Neural cell (in vitro differentiated cells): ENCODE measurements at regions not wholly inside any gene's neighbourhood (a gene's known extent, or its start where the extent isn't known, plus 50 kb on each side); places are given as distances from the start of the nearest gene placed in this dataset.

Experiments used
- H2AFZ ChIP-seq: fragments of 200-600, 300-800 bp; sonication (generic), shearing (Covaris generic); 2 replicates; pipeline ENCODE4 v1.6.0; 2014; ENCODE audit warnings: low read depth, mild to moderate bottlenecking, antibody characterized with exemption, low read length, moderate library complexity
- H3F3A ChIP-seq: fragments of 200-600 bp; shearing (Covaris generic); 2 replicates; pipeline ENCODE4 v1.6.1; 2016; ENCODE audit warnings: mild to moderate bottlenecking, moderate library complexity, mixed read lengths, antibody characterized with exemption, low read length; ENCODE audit not compliant: insufficient read depth, poor library complexity, severe bottlenecking
- H3K27ac ChIP-seq: fragments of 200-600, 300-800 bp; sonication (generic), shearing (Covaris generic); 2 replicates; pipeline ENCODE4 v1.5.1; 2014; ENCODE audit warnings: mild to moderate bottlenecking, low read length, moderate library complexity
- H3K27me3 ChIP-seq: fragments of 300-800, 200-600 bp; sonication (generic), shearing (Covaris generic); 2 replicates; pipeline ENCODE4 v1.6.0; 2014; ENCODE audit warnings: mild to moderate bottlenecking, low read depth, low read length, moderate library complexity; ENCODE audit not compliant: insufficient read depth
- H3K36me3 ChIP-seq: fragments of 300-800, 200-600 bp; sonication (generic), shearing (Covaris generic); 2 replicates; pipeline ENCODE4 v1.5.1; 2014; ENCODE audit warnings: mild to moderate bottlenecking, antibody characterized with exemption, low read length, moderate library complexity; ENCODE audit not compliant: insufficient read depth
- H3K4me2 ChIP-seq: fragments of 300-800, 200-600 bp; sonication (generic), shearing (Covaris generic); 2 replicates; pipeline ENCODE4 v1.6.0; 2014; ENCODE audit warnings: mild to moderate bottlenecking, low read length
- H3K4me3 ChIP-seq: fragments of 300-800, 200-600 bp; sonication (generic), shearing (Covaris generic); 2 replicates; pipeline ENCODE4 v1.5.1; 2014; ENCODE audit warnings: mild to moderate bottlenecking, low read length, moderate library complexity
- H3K79me2 ChIP-seq: fragments of 200-600 bp; shearing (Covaris generic); replicated peaks from 2 replicates; pipeline ENCODE4 v1.6.0; 2014; ENCODE audit warnings: mild to moderate bottlenecking, low read length, moderate library complexity; ENCODE audit not compliant: insufficient read depth
- H3K9ac ChIP-seq: fragments of 300-800, 200-600 bp; sonication (generic), shearing (Covaris generic); 2 replicates; pipeline ENCODE4 v1.6.1; 2016; ENCODE audit warnings: mild to moderate bottlenecking, low read length, mixed read lengths
- H3K9me2 ChIP-seq: fragments of 200-600 bp; shearing (Covaris generic); 2 replicates; pipeline ENCODE4 v1.6.1; 2016; ENCODE audit warnings: mild to moderate bottlenecking, low read length, mixed read lengths; ENCODE audit not compliant: insufficient read depth
- H3K9me3 ChIP-seq: fragments of 200-600, 300-800 bp; sonication (generic), shearing (Covaris generic); 2 replicates; pipeline ENCODE4 v1.6.1; 2016; ENCODE audit warnings: mild to moderate bottlenecking, mixed run types, low read length, moderate library complexity, mixed read lengths
- H4K20me1 ChIP-seq: fragments of 200-600 bp; shearing (Covaris generic); 2 replicates; pipeline ENCODE4 v1.6.1; 2016; ENCODE audit warnings: mild to moderate bottlenecking, mixed run types; ENCODE audit not compliant: insufficient read depth
- EP300 ChIP-seq: fragments of 450-650 bp; conservative IDR thresholded peaks from 2 replicates; pipeline ENCODE4 v1.6.1; 2014; ENCODE audit warnings: antibody characterized with exemption, mild to moderate bottlenecking, moderate library complexity; ENCODE audit not compliant: poor library complexity, severe bottlenecking
- EZH2 ChIP-seq: fragments of 200-600, 300-800 bp; shearing (Covaris generic), sonication (generic); IDR thresholded peaks from 2 replicates; pipeline ENCODE4 v1.6.1; 2014; ENCODE audit warnings: antibody characterized with exemption, low read length, borderline replicate concordance, mild to moderate bottlenecking; ENCODE audit not compliant: insufficient read depth, poor library complexity, severe bottlenecking
- MXI1 ChIP-seq: fragments of 450-650 bp; conservative IDR thresholded peaks from 2 replicates; pipeline ENCODE4 v1.6.1; 2014; ENCODE audit warnings: antibody characterized with exemption, mild to moderate bottlenecking; ENCODE audit not compliant: poor library complexity, severe bottlenecking
- POLR2AphosphoS5 ChIP-seq: IDR thresholded peaks from 2 replicates; pipeline ENCODE4 v1.6.1; 2012
- RAD21 ChIP-seq: fragments of 450-650 bp; conservative IDR thresholded peaks from 2 replicates; pipeline ENCODE4 v1.6.1; 2014; ENCODE audit warnings: antibody characterized with exemption, mild to moderate bottlenecking, moderate library complexity
- REST ChIP-seq: IDR thresholded peaks from 2 replicates; pipeline ENCODE4 v1.6.1; 2012; ENCODE audit warnings: borderline replicate concordance
- SMC3 ChIP-seq: fragments of 450-650 bp; conservative IDR thresholded peaks from 2 replicates; pipeline ENCODE4 v1.6.1; 2014; ENCODE audit warnings: antibody characterized with exemption, mild to moderate bottlenecking, moderate library complexity; ENCODE audit not compliant: poor library complexity
- TAF1 ChIP-seq: IDR thresholded peaks from 2 replicates; pipeline ENCODE4 v1.6.1; 2012; ENCODE audit warnings: low read depth
- TF ChIP-seq, protein P1 (sequence below): fragments of 450-650 bp; IDR thresholded peaks from 2 replicates; pipeline ENCODE4 v1.5.1; 2014; ENCODE audit warnings: antibody characterized with exemption, mild to moderate bottlenecking, moderate library complexity; ENCODE audit not compliant: poor library complexity, severe bottlenecking

- H3K9me2 ChIP-seq = no peaks in the 10 kb centered on the region
Observed at GRCh38 chr4:34289489-34289888, 1954.8 kb downstream of the ARAP2 start.

GRCh38 chr4:34289962-34290361 is 1954.4 kb downstream of the ARAP2 start:
- H3K36me3 ChIP-seq = no peaks in the 10 kb centered on the region
- H2AFZ ChIP-seq = no peak overlapping the region
- H3K27ac ChIP-seq = no peak overlapping the region
- H3F3A ChIP-seq = no peaks in the 10 kb centered on the region
- H3K27me3 ChIP-seq = no peaks in the 10 kb centered on the region
- H4K20me1 ChIP-seq = no peaks in the 10 kb centered on the region
- H3K4me3 ChIP-seq = no peak overlapping the region
- TF ChIP-seq REST = no peak
- no peak for TF ChIP-seq TAF1
- TF ChIP-seq EZH2 = no peak
- no peak overlapping the region for H3K4me2 ChIP-seq
- no peaks in the 10 kb centered on the region for H3K79me2 ChIP-seq
- H3K9me3 ChIP-seq = no peaks in the 10 kb centered on the region
- H3K9me2 ChIP-seq = no peaks in the 10 kb centered on the region
- no peak overlapping the region for H3K9ac ChIP-seq

More at GRCh38 chr4:34289489-34289888, 1954.8 kb downstream of the ARAP2 start:
- Histone ChIP-seq H3K79me2 (no peaks in the 10 kb centered on the region), H3F3A (no peaks in the 10 kb centered on the region), H3K4me2 (no peak overlapping the region), H3K27me3 (no peaks in the 10 kb centered on the region), H3K36me3 (no peaks in the 10 kb centered on the region), H3K9me3 (no peaks in the 10 kb centered on the region), H3K9ac (no peak overlapping the region), H3K27ac (no peak overlapping the region), H3K4me3 (no peak overlapping the region), H2AFZ (no peak overlapping the region), H4K20me1 (no peaks in the 10 kb centered on the region)
- TF ChIP-seq RAD21 (no peak), REST (no peak), POLR2AphosphoS5 (no peak), EZH2 (no peak), TAF1 (no peak), MXI1 (no peak), SMC3 (no peak), EP300 (no peak)
- TF ChIP-seq, protein P1, sequence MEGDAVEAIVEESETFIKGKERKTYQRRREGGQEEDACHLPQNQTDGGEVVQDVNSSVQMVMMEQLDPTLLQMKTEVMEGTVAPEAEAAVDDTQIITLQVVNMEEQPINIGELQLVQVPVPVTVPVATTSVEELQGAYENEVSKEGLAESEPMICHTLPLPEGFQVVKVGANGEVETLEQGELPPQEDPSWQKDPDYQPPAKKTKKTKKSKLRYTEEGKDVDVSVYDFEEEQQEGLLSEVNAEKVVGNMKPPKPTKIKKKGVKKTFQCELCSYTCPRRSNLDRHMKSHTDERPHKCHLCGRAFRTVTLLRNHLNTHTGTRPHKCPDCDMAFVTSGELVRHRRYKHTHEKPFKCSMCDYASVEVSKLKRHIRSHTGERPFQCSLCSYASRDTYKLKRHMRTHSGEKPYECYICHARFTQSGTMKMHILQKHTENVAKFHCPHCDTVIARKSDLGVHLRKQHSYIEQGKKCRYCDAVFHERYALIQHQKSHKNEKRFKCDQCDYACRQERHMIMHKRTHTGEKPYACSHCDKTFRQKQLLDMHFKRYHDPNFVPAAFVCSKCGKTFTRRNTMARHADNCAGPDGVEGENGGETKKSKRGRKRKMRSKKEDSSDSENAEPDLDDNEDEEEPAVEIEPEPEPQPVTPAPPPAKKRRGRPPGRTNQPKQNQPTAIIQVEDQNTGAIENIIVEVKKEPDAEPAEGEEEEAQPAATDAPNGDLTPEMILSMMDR = no peak
